H7 (cell line): ENCODE measurements at regions not wholly inside any gene's neighbourhood (a gene's known extent, or its start where the extent isn't known, plus 50 kb on each side); places are given as distances from the start of the nearest gene placed in this dataset.
"Not testable (repeated sequence)": the region's sequence is repeated elsewhere in the genome, so short reads cannot be mapped to it uniquely, and the experiment has no call there.

Experiments used
- DNase-seq: peaks from one replicate; pipeline ENCODE4 v3.0.0; 2012
- H3K27me3 ChIP-seq: 2 replicates; pipeline ENCODE4 v1.6.0; 2011; ENCODE audit warnings: mild to moderate bottlenecking, low read length; ENCODE audit not compliant: control insufficient read depth, insufficient read depth
- H3K36me3 ChIP-seq: replicated peaks from 2 replicates; pipeline ENCODE4 v1.5.1; 2011; ENCODE audit warnings: low read length; ENCODE audit not compliant: control insufficient read depth, insufficient read depth
- H3K4me3 ChIP-seq: 2 replicates; pipeline ENCODE4 v1.5.1; 2011; ENCODE audit warnings: low read depth, mild to moderate bottlenecking, control low read depth, low read length, moderate library complexity; ENCODE audit not compliant: insufficient read depth

DNA sequence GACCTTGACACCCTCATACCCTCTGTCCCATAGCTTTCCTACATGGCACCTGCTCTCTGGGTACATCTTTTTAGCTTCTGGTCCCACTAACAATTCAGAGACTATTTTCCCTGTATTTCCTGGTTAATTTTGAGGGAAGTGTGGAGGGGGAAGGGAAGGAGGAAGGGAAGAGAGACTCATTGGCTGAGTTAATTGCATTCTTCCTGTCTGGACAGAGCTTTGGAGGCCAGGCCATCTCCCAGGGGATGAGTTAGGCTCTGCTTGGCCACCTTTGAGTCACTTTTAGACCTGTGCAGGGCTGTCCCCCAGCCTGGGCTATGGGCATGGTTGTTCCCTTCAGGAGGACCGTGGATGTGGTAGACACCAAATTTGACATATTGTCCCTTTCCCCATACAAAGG, 167.9 kb upstream of the PGRMC2 start:
- Histone ChIP-seq H3K36me3 (no peaks in the 10 kb centered on the region), H3K4me3 (no peak overlapping the region), H3K27me3 (no peaks in the 10 kb centered on the region)
- DNase-seq = no peak

DNA sequence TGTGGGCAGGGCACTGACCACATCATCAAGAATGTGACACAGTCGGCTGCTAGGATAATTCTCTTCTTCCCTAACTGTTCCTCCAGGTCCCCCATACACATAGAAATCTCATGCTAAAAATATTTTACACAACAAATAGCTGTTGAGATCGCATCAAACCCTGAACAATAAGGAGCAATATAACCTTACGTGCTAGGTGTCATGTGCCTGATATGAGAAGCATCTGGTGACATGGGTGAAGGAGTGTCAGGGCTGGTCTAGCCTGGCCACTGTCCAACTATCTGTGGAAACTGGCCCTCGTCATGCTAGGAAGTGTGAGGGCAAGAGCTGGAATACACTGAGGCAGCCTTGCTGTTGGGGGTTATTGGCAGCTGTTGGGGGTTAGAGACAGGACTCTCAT, 167.3 kb upstream of the PGRMC2 start:
- H3K27me3 ChIP-seq = no peaks in the 10 kb centered on the region
- no peaks in the 10 kb centered on the region for H3K36me3 ChIP-seq
- no peak for DNase-seq
- no peak overlapping the region for H3K4me3 ChIP-seq

GRCh38 chr4:128454281-128454871, 166.8 kb upstream of the PGRMC2 start:
- H3K4me3 ChIP-seq = no peak overlapping the region
- no peaks in the 10 kb centered on the region for H3K36me3 ChIP-seq
- peak; percentile 78 for DNase-seq
- no peaks in the 10 kb centered on the region for H3K27me3 ChIP-seq

GRCh38 chr4:128452415-128452814, 164.8 kb upstream of the PGRMC2 start:
- Histone ChIP-seq H3K27me3 (no peaks in the 10 kb centered on the region), H3K4me3 (no peak overlapping the region), H3K36me3 (no peaks in the 10 kb centered on the region)
- DNase-seq = no peak

DNA sequence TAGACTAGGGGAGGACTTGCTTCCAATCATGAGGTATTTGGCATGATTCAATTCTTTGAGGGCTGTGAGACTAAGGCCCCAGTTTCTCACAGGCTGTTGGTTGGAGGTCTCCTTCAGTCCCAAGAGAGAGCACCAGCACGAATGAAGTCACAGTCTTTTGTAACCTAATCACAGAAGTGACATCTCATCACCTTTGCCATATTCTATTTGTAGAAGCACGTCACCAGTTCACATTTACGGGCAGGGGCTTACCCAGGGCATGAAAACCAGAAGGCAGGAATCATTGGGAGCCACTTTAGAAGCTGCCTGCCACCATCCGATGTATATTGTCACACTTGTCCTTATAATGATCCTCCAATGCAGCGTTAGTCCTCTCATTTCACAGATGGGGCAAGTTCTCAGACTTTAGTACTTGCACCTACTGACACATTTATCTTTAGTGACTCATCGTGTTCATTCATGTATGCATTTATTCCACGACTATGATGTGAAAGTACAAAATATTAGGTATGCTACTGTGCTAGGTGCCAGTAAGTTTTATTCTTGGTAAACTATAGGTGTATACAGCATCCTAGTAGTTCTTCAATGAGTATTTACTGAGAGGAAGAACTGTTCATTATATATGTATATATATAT, 163.8 kb upstream of the PGRMC2 start:
- no peaks in the 10 kb centered on the region for H3K36me3 ChIP-seq
- no peaks in the 10 kb centered on the region for H3K27me3 ChIP-seq
- DNase-seq = no peak
- no peak overlapping the region for H3K4me3 ChIP-seq

DNA sequence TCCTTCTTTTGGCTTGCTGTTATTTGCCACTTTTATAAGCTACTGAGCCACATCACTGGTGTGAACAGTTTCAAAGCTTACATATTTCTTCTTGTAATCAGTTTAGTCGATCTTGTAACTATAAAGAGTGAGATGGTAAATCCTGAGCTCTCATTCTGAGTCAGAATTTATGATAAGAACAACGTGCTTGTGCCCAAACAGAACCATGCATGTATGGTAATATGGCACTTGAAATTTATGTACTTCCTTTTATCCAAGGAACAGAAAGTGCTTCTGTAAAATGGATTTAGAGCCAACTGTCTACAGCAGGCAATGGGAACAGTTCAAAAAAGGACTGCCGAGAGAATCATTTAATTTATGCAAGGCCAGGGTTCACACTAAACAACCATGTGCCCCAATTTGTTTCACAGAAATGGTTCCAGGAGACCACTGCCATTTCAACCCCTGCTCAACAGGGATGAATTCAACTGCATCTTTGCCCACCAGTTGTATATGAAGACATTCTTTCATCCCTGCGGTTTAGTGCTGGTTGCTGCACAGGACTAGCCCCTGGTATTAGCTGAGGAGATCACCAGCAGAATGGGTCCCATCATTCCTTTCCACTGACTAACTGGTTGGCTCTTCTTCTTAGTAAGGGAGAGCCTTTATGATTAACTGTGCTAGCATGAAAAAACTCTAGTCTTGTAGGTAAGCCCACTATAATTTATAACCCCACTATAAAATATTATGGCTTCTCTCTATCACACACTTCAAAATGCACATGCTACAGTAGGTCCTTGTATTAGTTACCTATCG, 162.9 kb upstream of the PGRMC2 start:
- DNase-seq = no peak
- Histone ChIP-seq H3K36me3 (no peaks in the 10 kb centered on the region), H3K4me3 (no peak overlapping the region), H3K27me3 (no peaks in the 10 kb centered on the region)

- H3K27me3 ChIP-seq = no peaks in the 10 kb centered on the region
- H3K4me3 ChIP-seq = no peak overlapping the region
- no peaks in the 10 kb centered on the region for H3K36me3 ChIP-seq
- no peak for DNase-seq
Observed at GRCh38 chr4:128449251-128449650, 161.6 kb upstream of the PGRMC2 start.

- Histone ChIP-seq H3K4me3 (no peak overlapping the region), H3K27me3 (no peaks in the 10 kb centered on the region), H3K36me3 (no peaks in the 10 kb centered on the region)
- DNase-seq = no peak
Observed at GRCh38 chr4:128444544-128445302, 157.1 kb upstream of the PGRMC2 start.

- no peak for DNase-seq
- Histone ChIP-seq H3K36me3 (no peaks in the 10 kb centered on the region), H3K4me3 (no peak overlapping the region), H3K27me3 (no peaks in the 10 kb centered on the region)
Observed at GRCh38 chr4:128440923-128441322, 153.3 kb upstream of the PGRMC2 start.

- not testable (repeated sequence) for H3K4me3 ChIP-seq, H3K36me3 ChIP-seq, H3K27me3 ChIP-seq, DNase-seq
Observed at GRCh38 chr4:128437023-128437422, 149.4 kb upstream of the PGRMC2 start.

GRCh38 chr4:128429023-128429613, 141.5 kb upstream of the PGRMC2 start:
- DNase-seq, H3K4me3 ChIP-seq, H3K27me3 ChIP-seq, H3K36me3 ChIP-seq: not testable (repeated sequence)

DNA sequence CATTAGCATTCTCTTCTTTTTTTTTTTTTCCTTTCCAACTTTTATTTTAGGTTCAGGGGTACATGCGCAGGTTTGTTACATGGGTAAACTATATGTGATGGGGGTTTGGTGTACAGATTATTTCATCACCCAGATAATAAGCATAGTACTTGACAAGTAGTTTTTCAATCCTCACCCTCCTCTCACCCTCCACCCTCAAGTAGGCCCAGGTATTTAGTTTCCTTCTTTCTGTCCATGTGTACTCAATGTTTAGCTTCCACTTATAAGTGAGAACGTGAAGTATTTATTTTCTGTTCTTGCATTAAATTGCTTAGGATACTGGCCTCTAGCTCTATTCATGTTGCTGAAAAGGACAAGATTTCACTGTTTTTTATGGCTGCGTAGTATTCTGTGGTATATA, 140.8 kb upstream of the PGRMC2 start:
- Histone ChIP-seq H3K36me3 (no peaks in the 10 kb centered on the region), H3K27me3 (no peaks in the 10 kb centered on the region), H3K4me3 (no peak overlapping the region)
- no peak for DNase-seq

GRCh38 chr4:128427832-128428366, 140.3 kb upstream of the PGRMC2 start:
- peak; percentile 22 for DNase-seq
- H3K4me3 ChIP-seq = no peak overlapping the region
- no peaks in the 10 kb centered on the region for H3K27me3 ChIP-seq
- H3K36me3 ChIP-seq = no peaks in the 10 kb centered on the region
